GM23248 (cell line): ENCODE measurements at regions not wholly inside any gene's neighbourhood (a gene's known extent, or its start where the extent isn't known, plus 50 kb on each side); places are given as distances from the start of the nearest gene placed in this dataset.

ENCODE experiments used
- DNase-seq: peaks from one replicate; pipeline ENCODE4 v3.0.0-alpha.2; 2015
- H2AFZ ChIP-seq: fragments of 200-600 bp; sonication (generic); 2 replicates; pipeline ENCODE4 v1.6.1; 2016; ENCODE audit warnings: antibody characterized with exemption
- H3F3A ChIP-seq: fragments of 200-600 bp; sonication (generic); 2 replicates; pipeline ENCODE4 v1.6.1; 2016; ENCODE audit warnings: mild to moderate bottlenecking, antibody characterized with exemption, mixed run types; ENCODE audit not compliant: insufficient read depth
- H3K27ac ChIP-seq: fragments of 200-600 bp; sonication (generic); 2 replicates; pipeline ENCODE4 v1.5.1; 2016; ENCODE audit warnings: mild to moderate bottlenecking
- H3K27me3 ChIP-seq: fragments of 200-600 bp; sonication (generic); replicated peaks from 2 replicates; pipeline ENCODE4 v1.6.1; 2016; ENCODE audit warnings: mild to moderate bottlenecking; ENCODE audit not compliant: insufficient read depth
- H3K36me3 ChIP-seq: fragments of 200-600 bp; sonication (generic); 2 replicates; pipeline ENCODE4 v1.6.1; 2016; ENCODE audit warnings: low read depth, mild to moderate bottlenecking
- H3K4me1 ChIP-seq: fragments of 200-600 bp; sonication (generic); 2 replicates; pipeline ENCODE4 v1.6.1; 2016; ENCODE audit warnings: mild to moderate bottlenecking; ENCODE audit not compliant: insufficient read depth
- H3K4me2 ChIP-seq: fragments of 200-600 bp; sonication (generic); one replicate; pipeline ENCODE4 v1.6.1; 2016; ENCODE audit warnings: mild to moderate bottlenecking; ENCODE audit not compliant: unreplicated experiment
- H3K4me3 ChIP-seq: fragments of 200-600 bp; sonication (generic); 2 replicates; pipeline ENCODE4 v1.5.1; 2016; ENCODE audit warnings: mild to moderate bottlenecking
- H3K79me2 ChIP-seq: fragments of 200-600 bp; sonication (generic); 2 replicates; pipeline ENCODE4 v1.6.1; 2016; ENCODE audit warnings: mild to moderate bottlenecking; ENCODE audit not compliant: insufficient read depth
- H3K9ac ChIP-seq: fragments of 200-600 bp; sonication (generic); 2 replicates; pipeline ENCODE4 v1.6.1; 2016; ENCODE audit warnings: mild to moderate bottlenecking
- H3K9me2 ChIP-seq: fragments of 200-600 bp; sonication (generic); 2 replicates; pipeline ENCODE4 v1.6.1; 2016; ENCODE audit warnings: mixed run types, mild to moderate bottlenecking, moderate library complexity; ENCODE audit not compliant: insufficient read depth
- H3K9me3 ChIP-seq: fragments of 200-600 bp; sonication (generic); one replicate; pipeline ENCODE4 v1.6.1; 2017; ENCODE audit warnings: low read depth
- H4K20me1 ChIP-seq: fragments of 200-600 bp; sonication (generic); 2 replicates; pipeline ENCODE4 v1.6.0; 2016; ENCODE audit not compliant: insufficient read depth
- EZH2 ChIP-seq: fragments of 200-600 bp; sonication (generic); IDR thresholded peaks from 2 replicates; pipeline ENCODE4 v1.6.1; 2018; ENCODE audit warnings: antibody characterized with exemption, mild to moderate bottlenecking; ENCODE audit not compliant: insufficient read depth, poor library complexity, severe bottlenecking
- EZH2phosphoT487 ChIP-seq: fragments of 200-600 bp; sonication (generic); IDR thresholded peaks from 2 replicates; pipeline ENCODE4 v1.6.1; 2018; ENCODE audit warnings: antibody characterized with exemption, moderate library complexity, mild to moderate bottlenecking, low read depth; ENCODE audit not compliant: insufficient read depth
- WGBS, 2 experiments: methylation state at CpG; one replicate each; pipeline ENCODE4 v1.1.6; 2015 to 2017; ENCODE audit warnings: low lambda C conversion rate in 2 of 2, low coverage in 1 of 2; ENCODE audit errors: missing lambda C conversion rate in 2 of 2; 5-methylcytosine and 5-hydroxymethylcytosine counted together
- in situ Hi-C: fragments of 300-500 bp; cut with MboI; formaldehyde crosslinking; loops from 2 replicates; pipeline ENCODE4 v1.15.0; 2020

GRCh38 chr4:74522251-74522991, 77.5 kb downstream of the AREG start:
- Histone ChIP-seq H2AFZ (no peak overlapping the region), H3K9ac (no peak overlapping the region), H3K79me2 (no peaks in the 10 kb centered on the region), H3K9me2 (no peaks in the 10 kb centered on the region), H3F3A (peaks cover 31% of the 10 kb centered on the region), H3K9me3 (no peaks in the 10 kb centered on the region), H3K27me3 (no peaks in the 10 kb centered on the region), H3K27ac (no peak overlapping the region; the same call in 1 of the 2 replicates), H3K4me1 (peaks cover 27% of the 10 kb centered on the region), H3K36me3 (no peaks in the 10 kb centered on the region), H3K4me2 (no peak overlapping the region), H3K4me3 (no peak overlapping the region), H4K20me1 (no peaks in the 10 kb centered on the region)
- TF ChIP-seq EZH2phosphoT487 (no peak), EZH2 (no peak)
- peak; percentile 68 for DNase-seq
- in situ Hi-C loops = loop anchor here (10.0 kb wide), 1 partner anchor 138 kb away; no protein-coding TSS in a partner anchor
- WGBS, 2 experiments = 42 to 49% methylated on average over 3 of the region's 3 CpGs

DNA sequence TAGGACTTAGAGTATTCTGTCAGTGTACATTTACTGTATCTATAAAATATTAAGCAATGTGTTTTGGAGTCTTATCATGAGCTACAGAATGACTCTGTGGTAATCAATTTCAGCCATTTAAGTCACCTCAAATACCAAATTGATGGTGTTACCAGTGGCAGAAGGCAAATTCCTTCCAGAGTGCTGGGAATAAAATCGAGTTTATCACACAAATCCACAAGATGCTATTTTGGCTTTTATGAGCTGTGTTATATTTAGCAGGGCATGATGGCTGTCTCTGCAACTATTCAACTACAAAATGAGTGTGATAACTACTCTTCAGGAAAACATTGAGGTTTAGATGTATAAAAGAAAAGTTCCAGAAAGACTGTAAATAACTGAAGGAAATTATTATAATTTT, 78.2 kb downstream of the AREG start:
- H3K9me3 ChIP-seq = no peaks in the 10 kb centered on the region
- in situ Hi-C loops = loop anchor here (10.0 kb wide), 1 partner anchor 138 kb away; no protein-coding TSS in a partner anchor
- TF ChIP-seq EZH2 (no peak), EZH2phosphoT487 (no peak)
- H3K36me3 ChIP-seq = no peaks in the 10 kb centered on the region
- H2AFZ ChIP-seq = no peak overlapping the region
- H3K27me3 ChIP-seq = no peaks in the 10 kb centered on the region
- H3K4me3 ChIP-seq = no peak overlapping the region
- no peak overlapping the region for H3K27ac ChIP-seq
- H3K9ac ChIP-seq = no peak overlapping the region
- no peaks in the 10 kb centered on the region for H3K79me2 ChIP-seq
- peaks cover 27% of the 10 kb centered on the region for H3K4me1 ChIP-seq
- H3K9me2 ChIP-seq = no peaks in the 10 kb centered on the region
- no peak for DNase-seq
- WGBS, 2 experiments = 5 to 11% methylated on average over 1 of the region's 1 CpG
- peaks cover 31% of the 10 kb centered on the region for H3F3A ChIP-seq
- no peaks in the 10 kb centered on the region for H4K20me1 ChIP-seq
- H3K4me2 ChIP-seq = no peak overlapping the region

GRCh38 chr4:74524985-74525384, 80.0 kb downstream of the AREG start:
- Histone ChIP-seq H3K9me3 (no peaks in the 10 kb centered on the region), H3K27me3 (no peaks in the 10 kb centered on the region), H3K79me2 (no peaks in the 10 kb centered on the region), H3K36me3 (no peaks in the 10 kb centered on the region), H3K9ac (no peak overlapping the region), H3K4me2 (no peak overlapping the region), H3K27ac (no peak overlapping the region), H2AFZ (no peak overlapping the region), H3F3A (peaks cover 31% of the 10 kb centered on the region), H3K4me1 (peaks cover 33% of the 10 kb centered on the region), H4K20me1 (no peaks in the 10 kb centered on the region), H3K9me2 (no peaks in the 10 kb centered on the region), H3K4me3 (no peak overlapping the region)
- in situ Hi-C loops = loop anchor here (10.0 kb wide), 1 partner anchor 140 kb away; no protein-coding TSS in a partner anchor
- TF ChIP-seq EZH2phosphoT487 (no peak), EZH2 (no peak)
- peak; percentile 32 for DNase-seq

DNA sequence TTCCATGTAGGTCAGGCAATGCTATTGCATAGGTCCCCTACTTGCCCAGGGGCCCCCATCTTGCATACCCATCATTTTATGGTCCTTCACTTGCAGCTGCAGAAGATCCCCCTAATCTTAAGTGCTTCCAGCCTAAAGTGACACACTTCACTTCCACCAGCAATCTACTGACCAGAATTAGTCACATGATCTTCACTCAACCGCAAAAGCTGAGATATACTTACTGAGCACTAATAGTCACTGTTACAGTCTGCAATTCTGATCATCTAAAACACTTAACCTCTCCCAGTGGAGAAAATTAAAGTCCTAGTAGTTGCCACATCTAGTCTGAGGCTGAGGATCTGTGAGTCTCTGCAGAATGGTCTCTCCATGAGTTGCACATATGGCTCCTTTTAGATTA, 82.1 kb downstream of the AREG start:
- peaks cover 23% of the 10 kb centered on the region for H3F3A ChIP-seq
- H3K4me3 ChIP-seq = no peak overlapping the region
- no peak overlapping the region for H3K9ac ChIP-seq
- H2AFZ ChIP-seq = no peak overlapping the region
- H3K27ac ChIP-seq = no peak overlapping the region
- H3K36me3 ChIP-seq = no peaks in the 10 kb centered on the region
- H3K27me3 ChIP-seq = no peaks in the 10 kb centered on the region
- H3K79me2 ChIP-seq = no peaks in the 10 kb centered on the region
- DNase-seq = no peak
- in situ Hi-C loops = loop anchor here (10.0 kb wide), 1 partner anchor 142 kb away; no protein-coding TSS in a partner anchor
- H3K4me1 ChIP-seq = peaks cover 29% of the 10 kb centered on the region
- no peak for TF ChIP-seq EZH2
- TF ChIP-seq EZH2phosphoT487 = no peak
- no peaks in the 10 kb centered on the region for H4K20me1 ChIP-seq
- 86 to 94% methylated on average over 1 of the region's 1 CpG for WGBS, 2 experiments
- no peak overlapping the region for H3K4me2 ChIP-seq
- no peaks in the 10 kb centered on the region for H3K9me3 ChIP-seq
- no peaks in the 10 kb centered on the region for H3K9me2 ChIP-seq

DNA sequence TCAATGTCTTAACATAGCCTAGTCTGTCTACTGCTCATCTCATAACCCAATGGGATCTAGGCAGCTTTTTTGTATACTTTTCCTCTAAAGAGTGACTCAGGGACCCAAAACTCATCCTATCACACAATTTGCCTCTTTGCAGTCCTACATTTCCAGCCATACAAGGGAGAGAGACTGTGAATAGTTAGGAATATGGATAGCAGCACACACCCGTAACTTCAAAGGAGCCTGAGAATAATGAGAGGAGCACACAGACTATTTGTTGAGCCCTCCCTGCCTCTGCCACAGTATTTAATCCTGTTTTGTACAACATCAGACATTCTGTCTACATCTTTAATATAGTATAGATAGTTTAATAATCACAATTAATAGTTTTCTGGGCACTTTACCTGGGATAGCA, 83.2 kb downstream of the AREG start:
- in situ Hi-C loops = loop anchor here (10.0 kb wide), 1 partner anchor 143 kb away; no protein-coding TSS in a partner anchor

More for the DNA sequence above, 83.2 kb downstream of the AREG start:
- Histone ChIP-seq H3F3A (peaks cover 12% of the 10 kb centered on the region), H3K9ac (no peak overlapping the region), H3K9me3 (no peaks in the 10 kb centered on the region), H3K27ac (no peak overlapping the region), H3K27me3 (no peaks in the 10 kb centered on the region), H2AFZ (no peak overlapping the region), H3K4me2 (no peak overlapping the region), H3K4me1 (peaks cover 18% of the 10 kb centered on the region), H4K20me1 (no peaks in the 10 kb centered on the region), H3K4me3 (no peak overlapping the region), H3K9me2 (no peaks in the 10 kb centered on the region), H3K36me3 (no peaks in the 10 kb centered on the region), H3K79me2 (no peaks in the 10 kb centered on the region)
- WGBS, 2 experiments = 92 to 100% methylated on average over 1 of the region's 1 CpG
- no peak for DNase-seq
- TF ChIP-seq EZH2phosphoT487 = no peak
- no peak for TF ChIP-seq EZH2
